ENCODE measurements at regions not wholly inside any gene's neighbourhood (a gene's known extent, or its start where the extent isn't known, plus 50 kb on each side); places are given as distances from the start of the nearest gene placed in this dataset.

GRCh38 chr12:126342866-126343265 lies 1277.6 kb downstream of the AACS start:
- TF ChIP-seq KDM1A (IDR thresholded peaks at IDR 0.05; ENCODE audit: borderline replicate concordance) (no peak), NFYB (IDR thresholded peaks at IDR 0.05; ENCODE audit: insufficient read depth, low read depth, low read length) (no peak)
